OCI-LY1 (cell line): ENCODE measurements at regions not wholly inside any gene's neighbourhood (a gene's known extent, or its start where the extent isn't known, plus 50 kb on each side); places are given as distances from the start of the nearest gene placed in this dataset.

ENCODE experiments used
- H2AFZ ChIP-seq: fragments of 200-600 bp; sonication (generic), shearing (Covaris generic); 2 replicates; pipeline ENCODE4 v1.6.0; 2014; ENCODE audit warnings: antibody characterized with exemption, mild to moderate bottlenecking, low read length
- H3F3A ChIP-seq: fragments of 200-600 bp; sonication (generic), shearing (Covaris generic); 2 replicates; pipeline ENCODE4 v1.6.0; 2014; ENCODE audit warnings: mild to moderate bottlenecking, antibody characterized with exemption, low read length, moderate library complexity; ENCODE audit not compliant: insufficient read depth
- H3K27ac ChIP-seq: fragments of 200-600 bp; sonication (generic); 2 replicates; pipeline ENCODE4 v1.5.1; 2014; ENCODE audit warnings: low read length, mixed run types, mild to moderate bottlenecking, low read depth; ENCODE audit not compliant: poor library complexity, severe bottlenecking
- H3K27me3 ChIP-seq: fragments of 200-600 bp; sonication (generic); 2 replicates; pipeline ENCODE4 v1.6.0; 2014; ENCODE audit warnings: antibody characterized with exemption, mild to moderate bottlenecking, low read length, moderate library complexity; ENCODE audit not compliant: insufficient read depth
- H3K36me3 ChIP-seq: fragments of 200-600 bp; sonication (generic); 2 replicates; pipeline ENCODE4 v1.6.1; 2014; ENCODE audit warnings: mild to moderate bottlenecking, antibody characterized with exemption, low read length, moderate library complexity, mixed read lengths; ENCODE audit not compliant: insufficient read depth
- H3K4me1 ChIP-seq: fragments of 200-600 bp; sonication (generic); 2 replicates; pipeline ENCODE4 v1.5.1; 2014; ENCODE audit warnings: mild to moderate bottlenecking, low read length, moderate library complexity; ENCODE audit not compliant: insufficient read depth, severe bottlenecking
- H3K4me2 ChIP-seq: fragments of 200-600 bp; sonication (generic), shearing (Covaris generic); 2 replicates; pipeline ENCODE4 v1.6.1; 2014; ENCODE audit warnings: low read length
- H3K4me3 ChIP-seq: fragments of 200-600 bp; sonication (generic); 2 replicates; pipeline ENCODE4 v1.5.1; 2014; ENCODE audit warnings: low read length, low read depth, mild to moderate bottlenecking, mixed read lengths; ENCODE audit not compliant: poor library complexity, severe bottlenecking
- H3K79me2 ChIP-seq: fragments of 200-600 bp; shearing (Covaris generic); 2 replicates; pipeline ENCODE4 v1.6.1; 2016; ENCODE audit warnings: mixed run types, low read length, mixed read lengths; ENCODE audit not compliant: insufficient read depth
- H3K9ac ChIP-seq: fragments of 200-600 bp; sonication (generic), shearing (Covaris generic); 2 replicates; pipeline ENCODE4 v1.6.1; 2014; ENCODE audit warnings: mild to moderate bottlenecking, low read length, mixed read lengths
- H3K9me2 ChIP-seq: fragments of 200-600 bp; sonication (generic), shearing (Covaris generic); 2 replicates; pipeline ENCODE4 v1.6.1; 2014; ENCODE audit warnings: low read depth, mild to moderate bottlenecking, low read length, mixed read lengths
- H3K9me3 ChIP-seq: fragments of 200-600 bp; shearing (Covaris generic); 2 replicates; pipeline ENCODE4 v1.6.1; 2014; ENCODE audit warnings: low read length, mixed read lengths
- H4K20me1 ChIP-seq: fragments of 200-600 bp; sonication (generic), shearing (Covaris generic); 2 replicates; pipeline ENCODE4 v1.6.0; 2016; ENCODE audit warnings: mild to moderate bottlenecking, low read length; ENCODE audit not compliant: insufficient read depth
- EZH2 ChIP-seq: fragments of 200-600 bp; sonication (generic), shearing (Covaris generic); IDR thresholded peaks from 2 replicates; pipeline ENCODE4 v1.8.0; 2017; ENCODE audit warnings: borderline replicate concordance, mixed run types, mild to moderate bottlenecking, antibody characterized with exemption, low read length, moderate library complexity, mixed read lengths
- TF ChIP-seq, protein P1 (sequence below): fragments of 200-600 bp; sonication (generic), shearing (Covaris generic); IDR thresholded peaks from 2 replicates; pipeline ENCODE4 v1.5.1; 2017; ENCODE audit warnings: mild to moderate bottlenecking, antibody characterized with exemption, low read length, moderate library complexity, mixed read lengths

DNA sequence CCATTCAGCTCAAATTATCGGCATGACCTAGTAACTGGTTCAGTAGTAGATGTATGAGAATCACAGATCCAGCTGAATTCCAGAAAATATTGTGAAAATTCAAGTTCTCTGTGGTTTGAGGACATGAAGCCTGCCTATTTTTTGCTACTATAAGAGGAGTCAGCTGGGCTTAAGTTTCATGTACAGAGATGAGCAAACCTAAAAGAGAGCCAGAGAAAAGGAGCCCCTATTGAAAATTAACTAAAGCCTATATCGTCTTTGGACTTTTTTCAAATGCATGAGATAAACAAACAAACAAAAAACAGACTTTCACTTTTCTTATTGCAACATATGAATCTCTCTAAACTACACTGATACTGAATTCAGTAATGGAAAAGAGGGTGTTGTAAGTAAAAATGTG lies 106.8 kb upstream of the SPRY2 start:
- Histone ChIP-seq H3K4me1 (peaks cover 13% of the 10 kb centered on the region), H3K27ac (no peak overlapping the region), H4K20me1 (no peaks in the 10 kb centered on the region), H3K4me3 (no peak overlapping the region), H2AFZ (no peak overlapping the region), H3K36me3 (no peaks in the 10 kb centered on the region), H3K79me2 (no peaks in the 10 kb centered on the region), H3K9me3 (no peaks in the 10 kb centered on the region), H3K4me2 (no peak overlapping the region), H3K9me2 (no peaks in the 10 kb centered on the region), H3F3A (no peaks in the 10 kb centered on the region), H3K27me3 (no peaks in the 10 kb centered on the region), H3K9ac (no peak overlapping the region)
- TF ChIP-seq EZH2, result no peak
- TF ChIP-seq, protein P1, sequence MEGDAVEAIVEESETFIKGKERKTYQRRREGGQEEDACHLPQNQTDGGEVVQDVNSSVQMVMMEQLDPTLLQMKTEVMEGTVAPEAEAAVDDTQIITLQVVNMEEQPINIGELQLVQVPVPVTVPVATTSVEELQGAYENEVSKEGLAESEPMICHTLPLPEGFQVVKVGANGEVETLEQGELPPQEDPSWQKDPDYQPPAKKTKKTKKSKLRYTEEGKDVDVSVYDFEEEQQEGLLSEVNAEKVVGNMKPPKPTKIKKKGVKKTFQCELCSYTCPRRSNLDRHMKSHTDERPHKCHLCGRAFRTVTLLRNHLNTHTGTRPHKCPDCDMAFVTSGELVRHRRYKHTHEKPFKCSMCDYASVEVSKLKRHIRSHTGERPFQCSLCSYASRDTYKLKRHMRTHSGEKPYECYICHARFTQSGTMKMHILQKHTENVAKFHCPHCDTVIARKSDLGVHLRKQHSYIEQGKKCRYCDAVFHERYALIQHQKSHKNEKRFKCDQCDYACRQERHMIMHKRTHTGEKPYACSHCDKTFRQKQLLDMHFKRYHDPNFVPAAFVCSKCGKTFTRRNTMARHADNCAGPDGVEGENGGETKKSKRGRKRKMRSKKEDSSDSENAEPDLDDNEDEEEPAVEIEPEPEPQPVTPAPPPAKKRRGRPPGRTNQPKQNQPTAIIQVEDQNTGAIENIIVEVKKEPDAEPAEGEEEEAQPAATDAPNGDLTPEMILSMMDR, result no peak

DNA sequence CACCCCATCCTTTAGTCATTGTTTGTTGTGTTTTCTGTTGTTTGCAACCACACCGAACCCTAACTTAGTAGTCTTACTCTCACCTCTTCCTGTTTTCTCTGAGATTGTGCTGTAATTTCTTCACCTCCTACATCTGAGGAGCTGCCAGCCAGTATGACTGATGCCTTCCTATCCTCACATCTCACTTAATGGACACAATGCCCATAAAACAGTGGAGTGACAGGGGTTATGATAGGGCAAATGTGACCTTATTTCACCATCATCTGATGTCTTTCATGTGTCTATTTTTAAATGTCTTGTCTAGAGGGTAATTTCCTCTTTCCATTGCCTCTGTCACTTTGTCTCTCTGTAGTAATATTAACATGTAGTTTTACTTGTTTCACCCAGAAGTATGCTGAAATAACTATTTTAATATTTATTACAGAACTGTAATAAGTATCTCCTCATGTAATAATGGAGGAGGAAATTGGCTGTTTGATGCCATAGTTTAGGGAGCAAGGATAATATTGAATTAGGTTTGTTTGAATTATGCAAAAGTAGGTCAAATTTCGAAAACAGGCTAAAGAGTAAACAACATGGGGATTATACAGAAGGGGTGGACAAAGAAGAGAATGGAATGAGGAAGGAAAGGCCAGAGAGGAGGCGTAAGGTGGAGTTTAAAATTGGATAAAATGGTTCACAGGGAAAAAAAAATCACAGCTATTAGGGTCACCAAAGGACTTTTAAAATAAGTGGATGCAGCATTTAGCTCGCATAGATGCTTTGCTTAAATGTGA lies 103.5 kb upstream of the SPRY2 start:
- no peaks in the 10 kb centered on the region for H3K36me3 ChIP-seq
- peak overlapping the region; percentile 12; the same call in 1 of the 2 replicates for H3K4me2 ChIP-seq
- no peak for TF ChIP-seq EZH2
- TF ChIP-seq, protein P1, result no peak
- H3K27me3 ChIP-seq, result no peaks in the 10 kb centered on the region
- no peak overlapping the region for H3K27ac ChIP-seq
- H3F3A ChIP-seq, result no peaks in the 10 kb centered on the region
- no peak overlapping the region for H3K9ac ChIP-seq
- no peak overlapping the region for H2AFZ ChIP-seq
- H3K4me3 ChIP-seq, result no peak overlapping the region
- H4K20me1 ChIP-seq, result no peaks in the 10 kb centered on the region
- H3K79me2 ChIP-seq, result no peaks in the 10 kb centered on the region
- H3K4me1 ChIP-seq, result peaks cover 13% of the 10 kb centered on the region
- H3K9me3 ChIP-seq, result no peaks in the 10 kb centered on the region
- no peaks in the 10 kb centered on the region for H3K9me2 ChIP-seq

DNA sequence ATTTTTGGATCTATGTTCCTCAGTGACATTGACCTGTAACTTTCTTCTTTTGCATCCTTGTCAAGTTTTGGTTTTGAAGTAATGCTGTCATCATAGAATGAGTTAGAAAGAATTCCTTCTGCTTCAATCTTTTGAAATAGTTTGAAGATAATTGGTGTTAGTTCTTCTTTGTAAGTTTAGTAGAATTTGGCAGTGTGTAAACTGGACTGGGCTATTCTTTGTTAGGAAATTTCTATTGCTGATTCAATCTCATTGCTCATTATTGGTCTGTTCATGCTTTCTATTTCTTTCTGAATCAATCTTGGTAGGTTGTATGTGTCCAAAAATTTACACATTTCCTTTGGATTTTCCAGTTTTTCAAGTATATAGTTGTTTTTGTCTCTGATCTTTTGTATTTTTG lies 101.7 kb upstream of the SPRY2 start:
- Histone ChIP-seq H3K4me1 (peaks cover 13% of the 10 kb centered on the region), H4K20me1 (no peaks in the 10 kb centered on the region), H3K36me3 (no peaks in the 10 kb centered on the region), H3K9me3 (no peaks in the 10 kb centered on the region), H3K79me2 (no peaks in the 10 kb centered on the region), H3K27ac (no peak overlapping the region), H3K9ac (no peak overlapping the region), H3K9me2 (no peaks in the 10 kb centered on the region), H2AFZ (no peak overlapping the region), H3K27me3 (no peaks in the 10 kb centered on the region), H3F3A (no peaks in the 10 kb centered on the region), H3K4me2 (no peak overlapping the region), H3K4me3 (no peak overlapping the region)
- TF ChIP-seq, protein P1, result no peak
